ENCODE measurements at regions not wholly inside any gene's neighbourhood (a gene's known extent, or its start where the extent isn't known, plus 50 kb on each side); places are given as distances from the start of the nearest gene placed in this dataset.

- no peak for TF ChIP-seq YY1 (IDR thresholded peaks at IDR 0.05; ENCODE audit: insufficient read depth, insufficient read length)
- no peak for TF ChIP-seq SUZ12 (IDR thresholded peaks at IDR 0.05; ENCODE audit: extremely low read depth, insufficient read depth, insufficient read length)
These were observed 450.2 kb upstream of the KLHL29 start for GRCh38 chr2:22934747-22935146.
